ENCODE measurements at regions not wholly inside any gene's neighbourhood (a gene's known extent, or its start where the extent isn't known, plus 50 kb on each side); places are given as distances from the start of the nearest gene placed in this dataset.

GRCh38 chr11:45597097-45597496 is 68.3 kb downstream of the CHST1 start:
- no peak for DNase-seq

GRCh38 chr11:45596571-45596970 is 68.9 kb downstream of the CHST1 start:
- DNase-seq, result no peak

GRCh38 chr11:45593992-45594391 is 71.4 kb downstream of the CHST1 start:
- DNase-seq, result no peak

- DNase-seq, result no peak
These were observed 72.8 kb downstream of the CHST1 start for GRCh38 chr11:45592636-45593035.

GRCh38 chr11:45590743-45591142 is 74.7 kb downstream of the CHST1 start:
- peak; percentile 17 for DNase-seq

GRCh38 chr11:45585205-45585604 is 80.2 kb downstream of the CHST1 start:
- DNase-seq, result no peak

- no peak for DNase-seq
These were observed 81.3 kb downstream of the CHST1 start for GRCh38 chr11:45583981-45584566.

GRCh38 chr11:45580399-45580798 is 85.0 kb downstream of the CHST1 start:
- DNase-seq, result peak; percentile 41

GRCh38 chr11:45578316-45578715 is 87.1 kb downstream of the CHST1 start:
- DNase-seq, result no peak

GRCh38 chr11:45577752-45578151 is 87.7 kb downstream of the CHST1 start:
- no peak for DNase-seq

- no peak for DNase-seq
These were observed 88.8 kb downstream of the CHST1 start for GRCh38 chr11:45576461-45577215.

- no peak for DNase-seq
These were observed 91.7 kb downstream of the CHST1 start for GRCh38 chr11:45573728-45574127.

GRCh38 chr11:45572354-45573123 is 92.9 kb downstream of the CHST1 start:
- no peak for DNase-seq

- DNase-seq, result no peak
These were observed 95.6 kb downstream of the CHST1 start for GRCh38 chr11:45569776-45570175.

GRCh38 chr11:45568049-45568448 is 97.4 kb downstream of the CHST1 start:
- DNase-seq, result no peak

- no peak for DNase-seq
These were observed 99.9 kb downstream of the CHST1 start for GRCh38 chr11:45565446-45565988.

GRCh38 chr11:45563810-45564209 is 101.6 kb downstream of the CHST1 start:
- DNase-seq, result no peak

- no peak for DNase-seq
These were observed 102.3 kb downstream of the CHST1 start for GRCh38 chr11:45563171-45563570.

- DNase-seq, result no peak
These were observed 104.5 kb downstream of the CHST1 start for GRCh38 chr11:45560913-45561281.

- no peak for DNase-seq
These were observed 105.1 kb downstream of the CHST1 start for GRCh38 chr11:45560155-45560912.

GRCh38 chr11:45556851-45557707 is 108.3 kb downstream of the CHST1 start:
- DNase-seq, result no peak
